Cerebellar cortex (tissue), 1 donor: ENCODE measurements at regions not wholly inside any gene's neighbourhood (a gene's known extent, or its start where the extent isn't known, plus 50 kb on each side); places are given as distances from the start of the nearest gene placed in this dataset.

ENCODE experiments used
- DNase-seq: peaks from one replicate; pipeline ENCODE4 v3.0.0-alpha.2; 2015; ENCODE audit warnings: low spot score

DNA sequence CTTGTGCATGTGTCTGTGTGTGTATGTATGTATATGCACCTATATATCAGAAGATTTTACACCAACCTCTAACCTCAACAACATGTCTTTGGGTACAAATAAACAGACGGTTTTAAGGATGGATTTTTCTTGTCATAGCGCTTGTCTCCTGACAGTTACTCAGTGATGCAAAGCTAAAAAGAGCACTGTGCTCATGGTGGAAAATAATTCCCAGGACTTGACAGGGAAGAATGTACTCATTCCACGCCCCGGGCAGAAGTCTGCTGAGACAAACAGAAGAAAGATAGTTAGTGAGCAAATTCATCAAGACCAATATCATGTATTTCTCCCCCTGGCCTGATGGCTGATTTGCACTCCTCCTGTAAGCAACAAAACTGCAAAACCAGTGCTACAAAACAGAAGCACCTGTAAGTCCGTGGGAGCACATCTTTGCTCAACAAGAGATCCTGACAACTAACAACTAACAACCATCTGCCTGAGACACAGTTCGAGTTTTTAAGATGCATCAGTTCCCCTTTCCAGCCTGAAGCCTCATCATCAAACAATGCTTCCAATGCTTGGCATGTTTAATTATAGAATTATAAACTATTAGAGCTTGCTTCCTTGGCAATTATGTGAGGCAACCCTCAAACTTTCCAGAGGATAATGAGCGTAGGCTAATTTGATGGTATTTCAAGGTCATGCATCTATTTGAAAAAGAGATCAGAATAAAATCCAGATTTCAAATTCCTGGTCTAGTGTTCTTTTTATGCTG, 812.7 kb upstream of the MIR17HG start:
- DNase-seq = no peak

DNA sequence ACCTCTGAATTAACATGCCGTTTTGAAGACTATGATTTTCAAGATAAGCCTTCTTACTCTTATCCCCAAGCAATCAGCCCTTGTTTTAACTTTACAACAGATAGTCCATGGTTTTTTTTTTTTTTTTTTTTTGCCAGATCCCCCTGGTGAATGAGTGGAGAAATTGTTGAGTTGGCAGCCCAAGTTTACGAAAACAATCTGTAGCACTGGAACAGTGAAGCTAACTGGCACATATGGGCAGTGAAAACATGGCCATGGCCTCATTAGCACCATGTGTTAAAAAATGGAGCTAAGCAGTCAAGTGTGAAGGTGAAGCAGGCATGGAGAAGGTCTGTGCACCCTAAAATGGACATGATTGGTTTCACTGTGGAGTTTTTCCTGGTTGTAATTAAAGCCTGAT, 812.1 kb upstream of the MIR17HG start:
- DNase-seq = no peak

DNA sequence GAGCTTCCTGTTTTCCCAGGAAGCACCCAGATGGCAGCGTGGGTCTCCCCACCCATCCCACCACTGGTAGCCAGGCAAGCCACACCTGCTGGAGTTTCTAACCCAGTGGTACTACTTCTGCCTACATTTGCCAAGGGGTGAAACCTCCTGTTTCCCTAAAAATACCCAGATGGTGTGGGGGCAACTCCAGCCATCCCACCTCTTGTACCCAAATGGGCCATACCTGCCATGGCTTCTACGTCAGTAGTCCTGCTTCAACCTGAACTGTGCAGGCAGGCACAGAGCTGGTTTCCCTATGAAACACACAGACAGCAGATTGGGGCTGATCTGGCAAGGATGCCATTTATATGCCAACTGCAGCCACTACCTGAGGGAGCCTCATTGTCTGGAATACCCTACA, 809.4 kb upstream of the MIR17HG start:
- no peak for DNase-seq

DNA sequence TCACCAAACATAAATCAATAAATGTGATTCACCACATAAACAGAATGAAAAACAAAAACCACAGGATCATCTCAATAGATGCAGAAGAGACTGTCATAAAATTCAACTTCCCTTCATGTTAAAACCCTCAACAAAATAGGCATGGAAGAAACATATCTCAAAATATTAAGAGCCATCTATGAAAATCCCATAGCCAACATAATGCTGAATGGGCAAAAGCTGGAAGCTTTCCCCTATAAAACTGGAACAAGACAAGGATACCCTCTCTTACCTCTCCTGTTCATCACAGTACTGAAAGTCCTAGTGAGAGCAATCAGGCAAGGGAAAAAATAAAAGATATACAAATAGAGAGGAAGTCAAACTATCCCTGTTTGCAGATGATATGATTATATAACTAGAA, 806.1 kb upstream of the MIR17HG start:
- DNase-seq = no peak

DNA sequence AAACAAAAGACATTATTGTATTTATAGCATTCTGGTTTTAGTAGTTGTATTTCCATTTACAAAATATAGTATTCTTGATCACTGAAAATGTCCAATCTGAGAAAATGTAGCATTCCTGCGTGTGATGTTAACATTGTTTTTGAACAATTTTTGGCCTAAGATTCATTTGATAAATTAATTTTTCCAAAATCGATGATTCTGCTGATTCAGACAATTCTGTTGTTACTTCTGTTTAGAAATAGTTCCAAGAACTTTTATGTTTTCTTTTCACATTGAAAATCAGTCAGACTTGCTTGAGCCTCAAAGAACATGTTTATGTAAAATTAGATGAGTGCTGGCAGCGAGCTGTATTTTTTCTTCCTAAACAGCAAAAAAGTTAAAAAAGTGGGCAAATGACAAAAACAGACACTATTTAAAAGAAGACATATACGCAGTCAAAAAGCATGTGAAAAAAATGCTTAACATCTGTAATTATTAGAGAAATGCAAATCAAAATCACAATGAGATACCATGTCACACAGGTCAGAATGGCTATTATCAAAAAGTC, 804.5 kb upstream of the MIR17HG start:
- no peak for DNase-seq

DNA sequence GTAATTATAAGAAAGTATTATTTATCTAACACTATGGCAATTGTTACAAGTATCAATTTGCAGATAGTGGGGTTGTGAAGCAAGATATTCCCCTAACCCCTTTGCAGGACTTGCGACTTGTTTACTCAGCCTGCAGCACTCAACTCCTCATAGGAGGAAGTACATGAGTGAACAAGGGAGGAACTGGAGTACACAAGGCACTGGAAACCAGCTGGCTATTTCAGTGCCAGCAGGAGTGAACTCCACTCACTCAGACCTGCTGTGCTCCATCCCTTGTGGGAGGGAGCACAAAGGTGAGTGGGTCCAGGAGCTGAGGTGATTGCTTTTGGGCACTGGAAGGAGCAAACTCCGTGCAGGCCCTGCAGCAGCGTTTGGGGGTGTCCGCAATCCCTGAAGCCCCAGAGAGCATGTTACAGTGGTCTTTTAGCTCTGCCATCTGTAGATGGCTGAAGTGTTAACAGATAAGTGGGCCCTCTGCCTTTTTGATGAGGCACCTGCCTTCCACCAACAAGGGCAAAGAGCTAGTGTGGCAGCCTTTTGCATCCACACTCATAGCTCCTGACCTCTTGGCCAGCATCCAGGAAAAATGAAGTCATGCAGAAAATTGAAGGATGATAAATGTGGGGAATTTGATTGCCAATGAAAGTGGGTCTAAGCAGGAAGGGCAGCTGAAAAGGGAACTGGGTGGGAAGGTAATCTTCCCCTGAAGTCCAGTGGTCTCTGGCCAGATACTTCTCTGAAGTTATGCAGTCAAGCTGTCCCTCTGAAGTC, 802.2 kb upstream of the MIR17HG start:
- DNase-seq = no peak

DNA sequence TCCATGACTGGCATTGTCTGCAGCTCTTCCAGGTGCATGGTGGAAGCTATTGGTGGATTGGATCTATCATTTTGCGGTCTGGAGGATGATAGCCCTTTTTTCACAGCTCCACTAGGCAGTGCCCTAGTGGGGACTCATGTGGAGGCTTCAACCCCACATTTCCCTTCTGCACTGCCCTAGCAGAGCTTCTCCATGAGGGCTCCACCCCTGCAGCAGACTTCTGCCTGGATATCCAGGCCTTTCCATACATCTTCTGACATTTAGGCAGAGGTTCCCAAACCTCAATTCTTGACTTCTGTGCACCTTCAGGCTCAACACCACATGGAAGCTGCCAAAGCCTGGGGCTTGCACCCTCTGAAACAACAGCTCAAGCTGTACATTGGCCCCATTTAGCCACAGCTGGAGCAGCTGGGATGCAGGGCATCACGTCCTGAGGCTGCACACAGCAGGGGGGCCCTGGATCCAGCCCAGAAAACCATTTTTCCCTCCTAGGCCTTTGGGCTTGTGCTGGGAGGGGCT, 800.2 kb upstream of the MIR17HG start:
- no peak for DNase-seq

DNA sequence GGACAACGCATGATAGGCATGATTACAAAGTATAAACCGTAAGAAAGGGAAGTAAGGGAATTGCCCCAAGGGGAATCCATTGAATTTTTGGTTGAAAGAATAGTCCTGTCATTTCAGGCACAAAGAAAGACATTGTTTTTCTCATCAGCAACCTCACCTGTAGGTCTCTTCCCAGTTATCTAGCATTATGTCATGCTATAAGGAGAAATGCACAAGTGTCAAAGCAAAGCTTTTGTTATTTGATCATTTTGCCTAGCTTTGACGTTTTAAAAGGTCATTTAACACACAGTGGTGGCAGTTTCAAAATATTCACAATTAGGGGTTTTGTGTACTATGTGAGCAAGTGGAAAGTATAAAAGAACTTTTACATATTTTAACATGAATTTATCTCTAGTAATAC, 796.2 kb upstream of the MIR17HG start:
- DNase-seq = no peak

DNA sequence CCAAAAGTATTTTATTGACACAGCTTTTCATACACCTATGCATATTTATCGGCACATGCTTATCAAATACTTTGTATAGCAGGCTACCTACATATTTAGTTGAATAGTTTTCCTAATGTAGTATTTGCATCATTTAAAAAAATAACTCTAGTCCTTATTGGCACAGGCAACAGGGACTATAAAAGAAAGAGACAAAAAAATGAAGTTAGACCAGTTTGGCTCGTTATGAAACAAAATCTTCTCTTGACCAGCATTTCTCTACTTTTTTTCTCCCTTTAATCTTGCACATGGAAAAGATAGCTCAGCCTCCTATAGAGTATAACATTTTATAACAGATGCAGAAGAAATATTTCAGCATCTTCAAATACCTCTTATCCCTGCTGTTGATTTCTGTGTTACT, 794.8 kb upstream of the MIR17HG start:
- DNase-seq = no peak

DNA sequence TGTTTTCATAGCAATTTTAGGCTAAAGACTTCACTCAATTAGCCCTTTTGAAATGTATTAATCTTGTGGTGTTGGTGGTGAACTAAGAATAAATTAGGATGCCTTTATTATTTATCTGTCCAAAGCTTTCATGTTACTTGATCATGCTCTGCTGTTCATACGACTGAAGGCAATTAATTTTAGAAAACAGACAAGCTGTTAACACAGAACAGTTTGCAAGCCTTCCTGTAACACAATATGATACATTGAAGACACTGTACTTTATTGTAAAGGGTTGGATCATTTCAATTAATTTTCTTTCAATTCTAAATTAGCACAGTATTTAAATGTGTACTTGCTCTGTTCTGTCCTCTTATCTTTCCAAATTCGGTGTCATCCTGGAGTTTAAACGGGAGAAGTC, 794.3 kb upstream of the MIR17HG start:
- no peak for DNase-seq

DNA sequence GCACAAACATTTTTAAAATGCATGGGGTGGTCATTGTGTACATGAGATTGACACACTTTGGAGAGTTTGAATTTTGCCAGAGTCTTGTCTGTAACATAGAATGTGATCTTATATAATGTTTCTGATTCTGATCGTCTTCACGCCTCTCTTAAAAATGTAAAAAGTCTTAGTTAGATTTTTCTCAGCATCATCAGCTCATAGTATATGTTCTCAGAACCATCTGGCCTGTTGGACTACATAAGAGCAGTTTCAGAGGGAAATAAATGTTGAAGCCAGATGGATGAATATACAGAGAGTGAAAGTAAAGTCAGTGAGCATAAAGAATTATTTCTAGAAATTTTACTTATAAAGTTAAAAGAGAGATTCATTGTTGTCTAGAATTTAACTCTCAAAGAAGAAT, 789.9 kb upstream of the MIR17HG start:
- no peak for DNase-seq

DNA sequence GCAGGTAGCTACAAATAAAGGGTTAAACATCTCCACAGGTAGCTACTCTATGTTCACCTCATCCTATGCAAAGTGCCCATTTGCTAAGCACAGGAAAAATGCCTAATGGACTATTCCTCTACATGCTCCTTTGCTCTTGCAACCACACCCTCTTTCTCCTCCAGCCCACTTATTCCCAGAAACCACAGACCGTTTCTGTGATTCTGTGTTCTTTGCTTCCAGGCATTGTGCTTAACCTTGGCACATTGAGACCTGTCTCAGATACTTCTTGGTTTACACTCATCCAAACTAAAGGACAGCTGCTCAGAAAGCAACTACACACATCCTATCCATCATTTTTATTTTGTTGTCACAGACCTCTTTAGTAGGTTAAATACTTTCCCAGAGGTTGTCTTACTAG, 785.0 kb upstream of the MIR17HG start:
- no peak for DNase-seq

DNA sequence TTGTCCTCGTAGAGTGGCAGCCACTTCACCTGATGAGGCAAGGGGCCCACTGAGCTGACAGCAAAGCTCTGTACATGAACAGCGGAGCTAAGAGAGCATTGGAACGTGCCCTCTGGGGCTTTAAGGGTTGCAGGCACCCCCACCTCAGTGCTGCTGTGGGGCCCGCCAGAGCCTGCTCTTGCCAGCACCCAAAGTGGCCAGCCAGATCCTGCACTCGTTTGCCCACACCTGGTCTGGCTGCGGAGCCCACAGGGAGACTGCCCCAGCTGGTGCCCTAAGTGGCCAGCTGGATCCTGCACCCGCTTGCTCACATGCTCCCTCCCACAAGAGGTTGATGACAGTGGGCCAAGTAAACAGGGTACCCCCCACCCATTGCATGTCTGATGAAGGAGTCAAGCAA, 783.4 kb upstream of the MIR17HG start:
- no peak for DNase-seq

DNA sequence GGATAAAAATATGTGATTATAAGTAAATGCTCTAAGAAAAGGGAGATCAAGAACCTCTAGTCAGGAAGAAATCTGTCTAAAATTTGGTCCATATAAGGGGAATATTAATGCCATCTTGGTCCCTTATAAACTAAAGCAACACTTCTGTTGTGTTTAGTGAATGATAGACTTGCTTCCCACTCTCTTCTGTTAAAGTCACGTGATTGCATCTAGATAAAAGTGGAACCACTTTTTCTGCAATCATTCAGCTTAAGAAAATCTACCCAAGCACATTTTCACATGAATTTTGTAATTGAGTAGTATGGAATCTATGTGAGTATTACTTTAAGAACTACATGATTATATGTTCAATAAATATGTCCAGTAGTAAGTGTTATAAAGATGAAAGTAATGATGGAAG, 782.9 kb upstream of the MIR17HG start:
- no peak for DNase-seq

DNA sequence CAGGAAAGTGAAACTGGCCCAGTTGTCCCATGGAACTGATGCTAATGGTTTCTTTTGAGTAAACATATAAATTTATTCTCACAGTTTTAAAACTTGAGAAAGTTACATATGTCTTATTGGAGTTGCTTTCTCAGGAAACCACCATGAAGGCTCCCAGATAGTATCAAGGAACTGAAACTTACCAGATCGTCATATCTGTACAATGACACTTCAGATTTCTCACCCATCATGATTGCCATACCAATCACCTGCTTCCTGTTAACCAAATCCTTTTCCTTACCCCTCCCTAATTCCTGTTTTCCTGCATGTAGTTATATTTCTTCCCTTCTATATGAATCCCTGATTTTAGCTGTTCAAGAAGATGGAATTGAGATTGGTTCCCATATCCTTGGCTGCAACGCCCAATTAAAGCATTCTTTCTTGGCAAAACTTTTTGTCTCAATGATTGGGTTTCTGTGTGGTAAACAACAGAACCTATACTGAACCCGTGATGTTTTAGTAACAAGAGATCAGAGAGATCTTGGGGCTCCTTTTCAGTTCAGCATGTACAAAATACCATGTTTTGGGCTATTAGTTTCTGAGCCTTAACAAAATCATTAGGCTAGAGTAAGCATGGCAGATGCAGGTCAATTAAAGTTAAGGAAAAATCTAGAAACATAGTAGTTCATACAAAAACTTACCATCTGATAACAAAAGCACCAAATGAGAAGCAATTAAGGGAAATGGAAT, 781.3 kb upstream of the MIR17HG start:
- DNase-seq = no peak

DNA sequence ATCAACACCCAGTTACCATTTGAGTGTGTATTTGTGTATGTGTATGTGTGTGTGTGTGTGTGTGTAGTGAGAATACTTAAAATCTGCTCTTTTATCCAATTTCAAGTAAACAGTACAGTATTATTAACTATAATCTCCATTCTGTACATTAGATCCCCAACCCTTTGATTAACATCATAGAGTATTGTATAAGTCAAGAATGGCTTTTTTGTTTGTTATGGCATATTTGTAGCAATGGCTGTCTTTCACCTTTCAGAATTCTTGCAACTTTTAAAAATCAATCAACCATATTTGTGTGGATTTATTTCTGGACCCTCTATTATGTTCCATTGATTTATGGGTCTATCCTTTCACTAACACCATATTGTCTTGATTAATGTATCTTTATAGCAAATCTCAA, 779.3 kb upstream of the MIR17HG start:
- DNase-seq = no peak

DNA sequence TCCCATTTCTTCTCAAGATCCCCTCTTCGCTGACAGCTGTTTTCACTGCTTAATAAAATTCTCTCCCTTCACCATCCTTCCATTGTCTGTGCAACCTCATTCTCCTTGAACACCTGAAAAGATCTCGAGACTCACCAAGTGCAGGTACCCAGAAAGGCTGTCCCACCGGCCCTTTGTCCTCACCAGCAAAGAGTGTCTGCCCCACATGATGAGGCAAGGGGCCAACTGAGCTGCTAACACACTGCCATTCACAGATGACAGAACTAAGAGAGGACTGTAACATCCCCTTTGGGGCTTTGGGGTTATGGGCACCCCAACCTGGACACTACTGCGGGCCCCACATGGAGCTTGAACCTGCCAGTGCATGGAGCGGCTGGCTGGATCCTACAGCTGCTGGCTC, 771.4 kb upstream of the MIR17HG start:
- DNase-seq = no peak

DNA sequence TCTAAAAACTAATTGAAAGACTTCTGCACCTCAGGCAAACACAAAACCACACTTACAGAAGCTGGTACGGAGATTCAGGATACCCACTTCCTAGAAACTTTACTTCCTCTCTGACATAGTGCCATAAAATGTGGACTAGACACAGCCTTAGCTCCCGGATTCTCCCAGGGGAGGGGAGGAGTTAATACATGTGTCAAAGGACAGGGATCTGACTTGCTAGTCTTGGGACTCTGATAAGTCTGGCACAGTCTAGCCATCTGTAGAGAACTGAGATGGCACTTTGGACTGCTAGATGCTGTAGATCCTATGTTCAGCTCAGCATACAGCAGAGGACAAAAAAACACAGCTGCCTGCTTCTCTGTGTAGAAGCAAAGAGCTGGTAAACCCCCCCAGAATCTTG, 769.8 kb upstream of the MIR17HG start:
- no peak for DNase-seq

DNA sequence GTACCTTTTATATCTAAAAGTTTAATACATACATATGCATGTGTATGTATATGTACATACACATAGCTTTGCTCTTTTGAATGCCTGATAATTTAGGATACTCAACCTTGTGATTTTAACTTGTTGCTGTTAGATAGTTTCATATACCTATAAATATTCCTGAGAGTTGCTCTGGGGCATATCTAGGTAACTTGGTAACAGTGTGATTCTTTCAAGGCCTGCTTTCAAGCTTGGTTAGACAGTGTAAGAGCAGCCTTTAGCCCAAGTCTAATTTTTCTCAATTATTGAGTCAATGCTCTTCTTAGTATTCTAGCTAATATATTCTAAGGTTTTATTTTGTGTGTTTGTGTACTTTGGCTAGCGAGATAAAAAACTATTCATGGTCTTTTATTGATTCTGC, 762.1 kb upstream of the MIR17HG start:
- DNase-seq = no peak

DNA sequence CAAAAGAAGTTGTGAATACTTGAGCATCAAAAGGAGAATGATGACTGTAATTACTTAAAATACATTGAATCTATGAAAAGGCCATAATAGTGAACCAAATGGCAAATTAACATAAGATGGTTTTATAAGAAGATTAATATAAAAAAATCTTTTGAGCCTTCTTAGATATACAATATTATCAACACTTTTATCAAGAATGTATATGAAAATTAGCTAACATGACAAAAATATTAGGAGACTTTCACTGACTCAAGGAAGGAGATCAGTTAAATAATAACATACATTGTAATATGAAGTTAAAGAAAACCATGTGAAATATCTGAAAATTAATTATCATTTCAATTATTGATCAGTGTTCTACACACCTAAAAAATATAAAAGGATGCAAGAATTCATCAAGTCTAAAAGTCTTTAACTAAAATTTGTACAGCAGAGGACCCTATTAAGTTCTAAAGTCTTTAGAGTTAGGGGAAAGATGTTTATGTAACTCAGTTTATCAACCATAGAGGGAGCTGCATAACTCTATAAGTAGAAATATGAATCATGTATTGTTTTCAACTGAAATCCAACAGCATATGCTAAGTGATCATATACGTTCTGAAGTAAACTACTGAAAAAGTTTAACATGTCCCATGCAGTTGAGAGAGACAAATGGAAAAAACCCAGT, 756.1 kb upstream of the MIR17HG start:
- no peak for DNase-seq

DNA sequence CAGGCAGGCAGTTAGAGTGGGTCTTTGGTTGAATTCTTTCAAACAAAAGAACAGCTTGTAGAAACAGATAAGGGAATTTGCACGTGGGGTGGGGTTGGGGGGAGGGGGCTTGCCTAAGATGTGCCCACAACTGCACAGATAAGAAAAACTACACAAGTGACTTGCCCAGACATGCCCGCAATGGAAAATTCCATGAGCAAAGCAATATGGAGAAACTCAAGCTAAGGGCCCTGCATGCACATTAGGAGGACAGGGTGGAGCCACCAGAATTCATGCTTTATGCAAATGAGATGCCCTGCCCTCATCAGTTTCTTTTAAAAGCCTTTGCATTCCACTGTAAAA, 755.6 kb upstream of the MIR17HG start:
- DNase-seq = no peak

DNA sequence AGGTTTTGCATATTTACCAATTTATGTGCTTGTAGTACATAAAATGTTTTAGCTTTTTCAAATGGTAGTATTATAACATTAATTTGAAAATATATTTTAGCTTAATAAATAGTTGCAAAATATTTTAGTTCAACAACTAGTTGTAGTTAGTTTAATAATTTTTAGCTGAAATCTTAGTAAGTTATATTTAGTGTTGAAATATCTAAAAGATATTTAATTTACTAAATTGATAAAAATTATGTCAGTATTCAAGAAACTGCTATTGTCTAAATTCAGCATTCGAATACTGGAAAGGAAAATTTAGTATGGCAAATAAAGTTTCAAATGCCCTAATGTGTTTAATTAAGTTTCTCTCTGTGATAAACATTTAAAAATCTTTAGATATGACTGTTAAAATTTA, 754.5 kb upstream of the MIR17HG start:
- no peak for DNase-seq
